BJ (cell line): ENCODE measurements at regions not wholly inside any gene's neighbourhood (a gene's known extent, or its start where the extent isn't known, plus 50 kb on each side); places are given as distances from the start of the nearest gene placed in this dataset.

Experiments
- CTCF ChIA-PET: fragments of 350-600 bp; formaldehyde crosslinking; extraction: SDS; loops from one replicate; lab custom pipeline; 2021; ENCODE audit warnings: antibody characterized with exemption, inconsistent platforms; lab: Yijun Ruan, JAX
- POLR2A ChIA-PET: fragments of 300-600 bp; sonication (Branson Sonifier 250); formaldehyde crosslinking; extraction: SDS; loops from one replicate; lab custom pipeline; 2021; ENCODE audit warnings: antibody characterized with exemption; lab: Charles Lee
- DNase-seq: peaks from one replicate; pipeline ENCODE4 v3.0.0-alpha.2; 2011; ENCODE audit warnings: low read depth
- H3K27me3 ChIP-seq: 2 replicates; pipeline ENCODE4 v1.6.0; 2011; ENCODE audit warnings: low read length; ENCODE audit not compliant: control insufficient read depth, insufficient read depth
- H3K36me3 ChIP-seq: 2 replicates; pipeline ENCODE4 v1.5.1; 2011; ENCODE audit warnings: low read length; ENCODE audit not compliant: control insufficient read depth, insufficient read depth
- H3K4me3 ChIP-seq: 2 replicates; pipeline ENCODE4 v1.5.1; 2011; ENCODE audit warnings: low read depth, mild to moderate bottlenecking, control low read depth, low read length
- CTCF ChIP-seq: IDR thresholded peaks from 2 replicates; pipeline ENCODE4 v1.5.1; 2011; ENCODE audit warnings: low read depth, mild to moderate bottlenecking, control low read depth, inconsistent platforms, low read length, moderate library complexity; ENCODE audit not compliant: insufficient read depth

DNA sequence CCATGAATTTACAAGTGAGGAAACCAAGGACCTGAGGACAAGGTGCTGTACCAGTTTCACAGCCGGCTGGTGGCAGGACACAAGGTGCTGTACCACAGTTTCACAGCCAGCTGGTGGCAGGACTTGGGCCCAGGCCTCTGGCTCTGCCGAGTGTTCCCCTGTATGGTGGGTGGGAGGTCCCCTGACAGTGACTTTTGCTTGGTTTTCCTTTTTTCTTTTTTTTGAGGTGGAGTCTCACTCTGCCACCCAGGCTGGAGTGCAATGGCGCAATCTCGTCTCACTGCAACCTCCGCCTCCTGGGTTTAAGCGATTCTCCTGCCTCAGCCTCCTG, 212.4 kb downstream of the LY86 start:
- H3K4me3 ChIP-seq: no peak overlapping the region
- no peak for TF ChIP-seq CTCF
- ChIA-PET POLR2A (no interaction called here), CTCF (interaction anchor here (1.4 kb wide), 1 partner anchor 11 kb away, joined by 3 read pairs; no protein-coding TSS in a partner anchor)
- no peaks in the 10 kb centered on the region for H3K36me3 ChIP-seq
- no peak for DNase-seq
- H3K27me3 ChIP-seq: no peaks in the 10 kb centered on the region; the same call in 1 of the 2 replicates

- DNase-seq: no peak
- ChIA-PET POLR2A (no interaction called here), CTCF (no interaction called here)
- no peak for TF ChIP-seq CTCF
- no peaks in the 10 kb centered on the region; the same call in 1 of the 2 replicates for H3K27me3 ChIP-seq
- no peaks in the 10 kb centered on the region for H3K36me3 ChIP-seq
- H3K4me3 ChIP-seq: no peak overlapping the region
Measured at GRCh38 chr6:6801635-6802218, 213.2 kb downstream of the LY86 start.

- Histone ChIP-seq H3K36me3 (no peaks in the 10 kb centered on the region), H3K27me3 (no peaks in the 10 kb centered on the region; the same call in 1 of the 2 replicates), H3K4me3 (no peak overlapping the region)
- no peak for TF ChIP-seq CTCF
- no peak for DNase-seq
- ChIA-PET CTCF (no interaction called here), POLR2A (no interaction called here)
Measured at GRCh38 chr6:6803180-6803977, 214.9 kb downstream of the LY86 start.

- POLR2A ChIA-PET: no interaction called here
- CTCF ChIA-PET: no interaction called here
- TF ChIP-seq CTCF: no peak
- Histone ChIP-seq H3K36me3 (no peaks in the 10 kb centered on the region), H3K27me3 (no peaks in the 10 kb centered on the region; the same call in 1 of the 2 replicates), H3K4me3 (no peak overlapping the region)
- DNase-seq: no peak
Measured at GRCh38 chr6:6804843-6805615, 216.5 kb downstream of the LY86 start.
